GM21723 (cell line): ENCODE measurements at regions not wholly inside any gene's neighbourhood (a gene's known extent, or its start where the extent isn't known, plus 50 kb on each side); places are given as distances from the start of the nearest gene placed in this dataset.

Experiments
- ATAC-seq: cut with Tn5 transposase; IDR thresholded peaks from one replicate; pipeline ENCODE4 v1.9.1; 2021; ENCODE audit warnings: mild to moderate bottlenecking, moderate library complexity; ENCODE audit not compliant: unreplicated experiment

GRCh38 chrX:7294483-7294882 is 146.5 kb upstream of the PUDP start:
- ATAC-seq: no peak

- ATAC-seq: no peak
These were observed 138.3 kb upstream of the PUDP start for GRCh38 chrX:7286168-7286837.

- no peak for ATAC-seq
These were observed 137.8 kb upstream of the PUDP start for GRCh38 chrX:7285765-7286164.

GRCh38 chrX:7283741-7284140 is 135.8 kb upstream of the PUDP start:
- ATAC-seq: no peak

- no peak for ATAC-seq
These were observed 132.6 kb upstream of the PUDP start for GRCh38 chrX:7280520-7280919.

- no peak for ATAC-seq
These were observed 124.4 kb upstream of the PUDP start for GRCh38 chrX:7272346-7272745.

- no peak for ATAC-seq
These were observed 123.0 kb upstream of the PUDP start for GRCh38 chrX:7270933-7271332.

- ATAC-seq: no peak
These were observed 122.0 kb upstream of the PUDP start for GRCh38 chrX:7269991-7270390.

- ATAC-seq: no peak
These were observed 121.6 kb upstream of the PUDP start for GRCh38 chrX:7269589-7269988.

GRCh38 chrX:7266288-7266687 is 118.3 kb upstream of the PUDP start:
- ATAC-seq: no peak

GRCh38 chrX:7264399-7264798 is 116.4 kb upstream of the PUDP start:
- peak; percentile 65 for ATAC-seq

- no peak for ATAC-seq
These were observed 116.0 kb upstream of the PUDP start for GRCh38 chrX:7263961-7264360.

- no peak for ATAC-seq
These were observed 115.4 kb upstream of the PUDP start for GRCh38 chrX:7263330-7263729.

- ATAC-seq: no peak
These were observed 114.6 kb upstream of the PUDP start for GRCh38 chrX:7262551-7262950.

GRCh38 chrX:7261672-7262332 is 113.8 kb upstream of the PUDP start:
- peak; percentile 94 for ATAC-seq

GRCh38 chrX:7254144-7254543 is 106.2 kb upstream of the PUDP start:
- ATAC-seq: no peak

GRCh38 chrX:7253565-7253964 is 105.6 kb upstream of the PUDP start:
- no peak for ATAC-seq

- ATAC-seq: peak; percentile 68
These were observed 104.2 kb upstream of the PUDP start for GRCh38 chrX:7252013-7252610.

GRCh38 chrX:7247346-7247745 is 99.4 kb upstream of the PUDP start:
- no peak for ATAC-seq

GRCh38 chrX:7244405-7244804 is 96.5 kb upstream of the PUDP start:
- ATAC-seq: no peak

- ATAC-seq: peak; percentile 99
These were observed 94.7 kb upstream of the PUDP start for GRCh38 chrX:7242613-7243012.

GRCh38 chrX:7240929-7241328 is 93.0 kb upstream of the PUDP start:
- no peak for ATAC-seq
